ENCODE measurements at regions not wholly inside any gene's neighbourhood (a gene's known extent, or its start where the extent isn't known, plus 50 kb on each side); places are given as distances from the start of the nearest gene placed in this dataset.

DNA sequence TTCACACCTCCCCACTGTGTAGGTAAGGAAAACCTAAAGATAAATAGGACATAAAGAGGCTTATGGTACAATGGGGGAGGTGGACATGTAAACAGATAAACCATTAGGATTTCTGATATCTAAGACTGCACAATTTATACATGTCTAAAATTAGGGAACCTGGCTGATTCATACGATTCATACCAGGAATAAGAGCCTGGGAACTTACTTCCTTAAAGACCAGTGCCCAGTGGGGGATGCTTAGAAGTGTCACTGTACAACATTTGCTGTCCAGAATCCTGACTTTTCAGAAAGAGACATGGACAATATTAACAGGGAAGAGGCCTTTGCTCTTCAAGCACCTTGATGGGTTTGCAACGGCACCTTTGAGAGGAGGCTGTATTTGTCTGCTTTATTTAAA is 116.8 kb upstream of the KIT start:
- ATAC-seq (ENCODE audit: insufficient read depth, low read depth) (no peak), DNase-seq (no peak)
- H3K4me3 ChIP-seq (ENCODE audit: low read depth in 1 of 2, low read length in 2 of 2) = no peak overlapping the region
- no peak overlapping the region for H3K4me2 ChIP-seq (ENCODE audit: insufficient read depth, low read length)
- H2AFZ ChIP-seq (ENCODE audit: low read depth, low read length) = no peak overlapping the region
- H3K9me3 ChIP-seq (ENCODE audit: insufficient read depth, low read length, severe bottlenecking) = no peaks in the 10 kb centered on the region
- no peaks in the 10 kb centered on the region for H4K20me1 ChIP-seq (ENCODE audit: insufficient read depth, low read length)
- no peaks in the 10 kb centered on the region for H3K4me1 ChIP-seq (ENCODE audit: insufficient read depth, low read length)
- H3K27me3 ChIP-seq (ENCODE audit: insufficient read depth, low read length, poor library complexity) = no peaks in the 10 kb centered on the region
- H3K36me3 ChIP-seq (ENCODE audit: insufficient read depth, low read length) = no peaks in the 10 kb centered on the region
- H3K79me2 ChIP-seq (ENCODE audit: insufficient read depth, low read length) = no peaks in the 10 kb centered on the region
- no peak for TF ChIP-seq EZH2 (IDR thresholded peaks at IDR 0.05; ENCODE audit: borderline replicate concordance, low read depth, low read length, severe bottlenecking)
- TF ChIP-seq, protein P1, sequence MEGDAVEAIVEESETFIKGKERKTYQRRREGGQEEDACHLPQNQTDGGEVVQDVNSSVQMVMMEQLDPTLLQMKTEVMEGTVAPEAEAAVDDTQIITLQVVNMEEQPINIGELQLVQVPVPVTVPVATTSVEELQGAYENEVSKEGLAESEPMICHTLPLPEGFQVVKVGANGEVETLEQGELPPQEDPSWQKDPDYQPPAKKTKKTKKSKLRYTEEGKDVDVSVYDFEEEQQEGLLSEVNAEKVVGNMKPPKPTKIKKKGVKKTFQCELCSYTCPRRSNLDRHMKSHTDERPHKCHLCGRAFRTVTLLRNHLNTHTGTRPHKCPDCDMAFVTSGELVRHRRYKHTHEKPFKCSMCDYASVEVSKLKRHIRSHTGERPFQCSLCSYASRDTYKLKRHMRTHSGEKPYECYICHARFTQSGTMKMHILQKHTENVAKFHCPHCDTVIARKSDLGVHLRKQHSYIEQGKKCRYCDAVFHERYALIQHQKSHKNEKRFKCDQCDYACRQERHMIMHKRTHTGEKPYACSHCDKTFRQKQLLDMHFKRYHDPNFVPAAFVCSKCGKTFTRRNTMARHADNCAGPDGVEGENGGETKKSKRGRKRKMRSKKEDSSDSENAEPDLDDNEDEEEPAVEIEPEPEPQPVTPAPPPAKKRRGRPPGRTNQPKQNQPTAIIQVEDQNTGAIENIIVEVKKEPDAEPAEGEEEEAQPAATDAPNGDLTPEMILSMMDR (IDR thresholded peaks at IDR 0.05; ENCODE audit: borderline replicate concordance, extremely low read depth, low read length, poor library complexity, severe bottlenecking) = no peak
- H3K27ac ChIP-seq (ENCODE audit: low read length) = no peak overlapping the region
- no peak overlapping the region for H3K9ac ChIP-seq (ENCODE audit: low read depth, low read length)

GRCh38 chr4:54541426-54542118 is 116.2 kb upstream of the KIT start:
- Histone ChIP-seq H4K20me1 (ENCODE audit: insufficient read depth, low read length) (no peaks in the 10 kb centered on the region), H3K4me2 (ENCODE audit: insufficient read depth, low read length) (no peak overlapping the region), H3K4me3 (ENCODE audit: low read depth in 1 of 2, low read length in 2 of 2) (no peak overlapping the region), H3K9ac (ENCODE audit: low read depth, low read length) (no peak overlapping the region), H3K27me3 (ENCODE audit: insufficient read depth, low read length, poor library complexity) (no peaks in the 10 kb centered on the region), H3K27ac (ENCODE audit: low read length) (no peak overlapping the region), H3K4me1 (ENCODE audit: insufficient read depth, low read length) (no peaks in the 10 kb centered on the region), H3K36me3 (ENCODE audit: insufficient read depth, low read length) (no peaks in the 10 kb centered on the region), H3K79me2 (ENCODE audit: insufficient read depth, low read length) (no peaks in the 10 kb centered on the region), H2AFZ (ENCODE audit: low read depth, low read length) (no peak overlapping the region), H3K9me3 (ENCODE audit: insufficient read depth, low read length, severe bottlenecking) (no peaks in the 10 kb centered on the region)
- DNase-seq (no peak), ATAC-seq (ENCODE audit: insufficient read depth, low read depth) (no peak)
- no peak for TF ChIP-seq EZH2 (IDR thresholded peaks at IDR 0.05; ENCODE audit: borderline replicate concordance, low read depth, low read length, severe bottlenecking)
- TF ChIP-seq, protein P1 (IDR thresholded peaks at IDR 0.05; ENCODE audit: borderline replicate concordance, extremely low read depth, low read length, poor library complexity, severe bottlenecking) = no peak

- no peaks in the 10 kb centered on the region for H3K27me3 ChIP-seq (ENCODE audit: insufficient read depth, low read length, poor library complexity)
- DNase-seq = no peak
These were observed 115.7 kb upstream of the KIT start for GRCh38 chr4:54542119-54542438.

More at GRCh38 chr4:54542119-54542438, 115.7 kb upstream of the KIT start:
- TF ChIP-seq, protein P1 (IDR thresholded peaks at IDR 0.05; ENCODE audit: borderline replicate concordance, extremely low read depth, low read length, poor library complexity, severe bottlenecking) = no peak
- no peak for TF ChIP-seq EZH2 (IDR thresholded peaks at IDR 0.05; ENCODE audit: borderline replicate concordance, low read depth, low read length, severe bottlenecking)
- no peak overlapping the region for H3K9ac ChIP-seq (ENCODE audit: low read depth, low read length)
- H3K36me3 ChIP-seq (ENCODE audit: insufficient read depth, low read length) = no peaks in the 10 kb centered on the region
- H3K9me3 ChIP-seq (ENCODE audit: insufficient read depth, low read length, severe bottlenecking) = no peaks in the 10 kb centered on the region
- no peaks in the 10 kb centered on the region for H4K20me1 ChIP-seq (ENCODE audit: insufficient read depth, low read length)
- ATAC-seq (ENCODE audit: insufficient read depth, low read depth) = no peak
- no peak overlapping the region for H3K4me2 ChIP-seq (ENCODE audit: insufficient read depth, low read length)
- H2AFZ ChIP-seq (ENCODE audit: low read depth, low read length) = no peak overlapping the region
- H3K4me3 ChIP-seq (ENCODE audit: low read depth in 1 of 2, low read length in 2 of 2) = no peak overlapping the region
- no peak overlapping the region for H3K27ac ChIP-seq (ENCODE audit: low read length)
- H3K4me1 ChIP-seq (ENCODE audit: insufficient read depth, low read length) = no peaks in the 10 kb centered on the region
- H3K79me2 ChIP-seq (ENCODE audit: insufficient read depth, low read length) = no peaks in the 10 kb centered on the region
